A673 (cell line): ENCODE measurements at regions not wholly inside any gene's neighbourhood (a gene's known extent, or its start where the extent isn't known, plus 50 kb on each side); places are given as distances from the start of the nearest gene placed in this dataset.

Experiments
- BruUV-seq: library from RNA; stranded (reverse); fragments of 400-500 nt; replicated peaks from 2 replicates; lab custom pipeline; 2021; lab: Mats Ljungman, UMichigan
- CTCF ChIA-PET: fragments of 300-600 bp; sonication (Branson Sonifier 250); formaldehyde crosslinking; loops from one replicate; lab custom pipeline; 2022; ENCODE audit warnings: antibody characterized with exemption; lab: Charles Lee
- POLR2A ChIA-PET: fragments of 300-600 bp; sonication (Branson Sonifier 250); formaldehyde crosslinking; loops from one replicate; lab custom pipeline; 2022; ENCODE audit warnings: antibody characterized with exemption; ENCODE audit not compliant: low non-redundant PET; lab: Charles Lee
- DNase-seq: peaks from one replicate; pipeline ENCODE4 v3.0.0-alpha.2; 2015; ENCODE audit warnings: low spot score
- H3K27ac ChIP-seq: fragments of 200-600 bp; sonication (generic); 2 replicates; pipeline ENCODE4 v1.5.1; 2016; ENCODE audit warnings: mixed run types, low read depth, mild to moderate bottlenecking, mixed read lengths, antibody characterized with exemption, low read length; ENCODE audit not compliant: poor library complexity, severe bottlenecking
- H3K27me3 ChIP-seq: fragments of 200-600 bp; sonication (generic); replicated peaks from 2 replicates; pipeline ENCODE4 v1.6.1; 2017; ENCODE audit warnings: mixed run types, low read depth, mild to moderate bottlenecking, mixed read lengths, antibody characterized with exemption, low read length; ENCODE audit not compliant: insufficient read depth, poor library complexity
- H3K36me3 ChIP-seq: fragments of 200-600 bp; sonication (generic); 2 replicates; pipeline ENCODE4 v1.6.1; 2016; ENCODE audit warnings: mixed run types, mild to moderate bottlenecking, mixed read lengths, antibody characterized with exemption, low read length; ENCODE audit not compliant: insufficient read depth, poor library complexity, severe bottlenecking
- H3K4me1 ChIP-seq: fragments of 200-600 bp; sonication (generic); 2 replicates; pipeline ENCODE4 v1.6.1; 2017; ENCODE audit warnings: mixed run types, mild to moderate bottlenecking, mixed read lengths, antibody characterized with exemption, low read length; ENCODE audit not compliant: insufficient read depth, poor library complexity, severe bottlenecking
- H3K4me3 ChIP-seq: fragments of 200-600 bp; sonication (generic); 2 replicates; pipeline ENCODE4 v1.5.1; 2016; ENCODE audit warnings: low read depth, mixed run types, mild to moderate bottlenecking, mixed read lengths, low read length; ENCODE audit not compliant: poor library complexity, severe bottlenecking
- H3K9me3 ChIP-seq: fragments of 200-600 bp; sonication (generic); 2 replicates; pipeline ENCODE4 v1.6.1; 2016; ENCODE audit warnings: mixed run types, low read depth, mild to moderate bottlenecking, mixed read lengths, antibody characterized with exemption, low read length; ENCODE audit not compliant: poor library complexity, severe bottlenecking
- CTCF ChIP-seq: fragments of 300-800, 200-600 bp; sonication (generic); conservative IDR thresholded peaks from 2 replicates; pipeline ENCODE4 v1.5.1; 2017; ENCODE audit warnings: low read depth, mild to moderate bottlenecking, antibody characterized with exemption, low read length, moderate library complexity, mixed read lengths
- EZH2 ChIP-seq: fragments of 200-600 bp; sonication (generic); IDR thresholded peaks from 2 replicates; pipeline ENCODE4 v1.6.1; 2017; ENCODE audit warnings: borderline replicate concordance, low read depth, mild to moderate bottlenecking, mixed read lengths, antibody characterized with exemption, low read length; ENCODE audit not compliant: poor library complexity, severe bottlenecking
- intact Hi-C: fragments of 100-400 bp; cut with micrococcal nuclease; formaldehyde crosslinking; loops from one replicate; pipeline ENCODE4 v1.10.0; 2022; ENCODE audit not compliant: unreplicated experiment

DNA sequence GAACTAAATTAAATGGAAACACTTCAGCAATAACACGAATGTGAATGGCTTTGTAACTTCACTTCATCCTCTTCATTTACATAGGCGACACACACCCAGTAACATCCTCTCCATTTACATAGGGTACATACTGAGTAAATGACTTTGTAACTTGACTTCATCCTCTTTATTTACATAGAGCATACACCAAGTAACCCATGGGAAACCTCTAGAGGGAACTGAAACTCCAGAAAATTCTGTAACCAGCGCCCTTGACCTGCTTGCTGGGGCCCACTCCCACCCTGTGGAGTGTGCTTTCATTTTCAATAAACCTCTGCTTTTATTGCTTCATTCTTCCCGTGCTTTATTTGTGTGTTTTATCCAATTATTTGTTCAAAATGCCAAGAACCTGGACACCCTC, 81.6 kb upstream of the OPRM1 start:
- H3K4me1 ChIP-seq: no peaks in the 10 kb centered on the region
- TF ChIP-seq CTCF (no peak), EZH2 (no peak)
- H3K9me3 ChIP-seq: no peaks in the 10 kb centered on the region
- DNase-seq: no peak
- POLR2A ChIA-PET: no interaction called here
- no TSS peak for BruUV-seq
- H3K4me3 ChIP-seq: no peak overlapping the region
- H3K36me3 ChIP-seq: no peaks in the 10 kb centered on the region
- intact Hi-C loops: loop anchor here (5.0 kb wide), 1 partner anchor 645 kb away; no protein-coding TSS in a partner anchor
- no peak overlapping the region for H3K27ac ChIP-seq
- CTCF ChIA-PET: no interaction called here
- H3K27me3 ChIP-seq: no peaks in the 10 kb centered on the region

GRCh38 chr6:153956808-153957207, 82.2 kb upstream of the OPRM1 start:
- TF ChIP-seq EZH2: no peak
- TF ChIP-seq CTCF: no peak
- no peaks in the 10 kb centered on the region for H3K9me3 ChIP-seq
- no peaks in the 10 kb centered on the region for H3K36me3 ChIP-seq
- POLR2A ChIA-PET: no interaction called here
- H3K27me3 ChIP-seq: no peaks in the 10 kb centered on the region
- DNase-seq: no peak
- H3K4me3 ChIP-seq: no peak overlapping the region
- CTCF ChIA-PET: no interaction called here
- intact Hi-C loops: loop anchor here (5.0 kb wide), 1 partner anchor 645 kb away; no protein-coding TSS in a partner anchor
- no peaks in the 10 kb centered on the region for H3K4me1 ChIP-seq
- no peak overlapping the region for H3K27ac ChIP-seq
- no TSS peak for BruUV-seq

DNA sequence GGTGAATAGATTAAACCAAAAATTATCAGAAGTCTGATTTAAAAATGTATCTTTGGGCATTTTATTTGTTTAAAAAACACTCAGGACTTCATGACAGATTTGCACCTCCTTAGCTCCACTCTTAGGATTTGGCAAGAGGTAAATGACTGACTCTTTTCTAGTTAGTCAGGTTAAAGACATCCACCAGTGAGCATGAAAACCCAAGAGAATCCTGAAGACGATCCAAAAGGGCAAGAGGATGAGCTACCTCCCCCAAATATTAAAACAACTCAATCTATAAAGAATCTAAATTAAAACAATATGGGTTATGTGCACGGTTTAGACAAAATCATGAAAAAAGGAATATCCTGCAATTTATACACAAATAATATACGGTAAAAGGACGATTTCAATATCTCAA, 89.4 kb upstream of the OPRM1 start:
- Histone ChIP-seq H3K4me3 (no peak overlapping the region), H3K4me1 (no peaks in the 10 kb centered on the region), H3K27ac (no peak overlapping the region), H3K9me3 (no peaks in the 10 kb centered on the region), H3K27me3 (no peaks in the 10 kb centered on the region), H3K36me3 (no peaks in the 10 kb centered on the region)
- TF ChIP-seq CTCF (no peak), EZH2 (no peak)
- ChIA-PET CTCF (no interaction called here), POLR2A (no interaction called here)
- no peak for DNase-seq
- intact Hi-C loops: loop anchor here (2.0 to 5.0 kb wide), 3 partner anchors 397 to 917 kb away; no protein-coding TSS in a partner anchor
- BruUV-seq: no TSS peak
